SK-N-DZ (cell line): ENCODE measurements at regions not wholly inside any gene's neighbourhood (a gene's known extent, or its start where the extent isn't known, plus 50 kb on each side); places are given as distances from the start of the nearest gene placed in this dataset.
"Not testable (repeated sequence)": the region's sequence is repeated elsewhere in the genome, so short reads cannot be mapped to it uniquely, and the experiment has no call there.

ENCODE experiments used
- DNase-seq: peaks from one replicate; pipeline ENCODE4 v3.0.0-alpha.2; 2015; ENCODE audit warnings: low spot score

- DNase-seq = no peak
These were observed 417.9 kb downstream of the RPS24 start for GRCh38 chr10:78451592-78451991.

- no peak for DNase-seq
These were observed 420.5 kb downstream of the RPS24 start for GRCh38 chr10:78454123-78454645.

- no peak for DNase-seq
These were observed 421.6 kb downstream of the RPS24 start for GRCh38 chr10:78455236-78455635.

- DNase-seq = no peak
These were observed 422.1 kb downstream of the RPS24 start for GRCh38 chr10:78455811-78456210.

- no peak for DNase-seq
These were observed 423.2 kb downstream of the RPS24 start for GRCh38 chr10:78456649-78457400.

GRCh38 chr10:78457804-78458482 lies 424.3 kb downstream of the RPS24 start:
- no peak for DNase-seq

GRCh38 chr10:78458983-78459638 lies 425.4 kb downstream of the RPS24 start:
- no peak for DNase-seq

- no peak for DNase-seq
These were observed 426.0 kb downstream of the RPS24 start for GRCh38 chr10:78459639-78460037.

- no peak for DNase-seq
These were observed 426.5 kb downstream of the RPS24 start for GRCh38 chr10:78460204-78460603.

GRCh38 chr10:78461333-78461732 lies 427.7 kb downstream of the RPS24 start:
- DNase-seq = no peak

- DNase-seq = no peak
These were observed 428.5 kb downstream of the RPS24 start for GRCh38 chr10:78462176-78462575.

GRCh38 chr10:78462726-78463228 lies 429.1 kb downstream of the RPS24 start:
- DNase-seq = no peak

- DNase-seq = no peak
These were observed 430.6 kb downstream of the RPS24 start for GRCh38 chr10:78464118-78464855.

GRCh38 chr10:78464856-78465267 lies 431.2 kb downstream of the RPS24 start:
- peak; percentile 96 for DNase-seq

- peak; percentile 84 for DNase-seq
These were observed 431.8 kb downstream of the RPS24 start for GRCh38 chr10:78465431-78465830.

- DNase-seq = no peak
These were observed 433.9 kb downstream of the RPS24 start for GRCh38 chr10:78467496-78468106.

- not testable (repeated sequence) for DNase-seq
These were observed 435.1 kb downstream of the RPS24 start for GRCh38 chr10:78468731-78469130.

GRCh38 chr10:78470267-78471103 lies 436.8 kb downstream of the RPS24 start:
- DNase-seq = no peak

GRCh38 chr10:78471326-78471722 lies 437.7 kb downstream of the RPS24 start:
- DNase-seq = no peak
